ENCODE measurements at regions not wholly inside any gene's neighbourhood (a gene's known extent, or its start where the extent isn't known, plus 50 kb on each side); places are given as distances from the start of the nearest gene placed in this dataset.
"Not testable (repeated sequence)": the region's sequence is repeated elsewhere in the genome, so short reads cannot be mapped to it uniquely, and the experiment has no call there.

GRCh38 chr12:4141348-4142270, 132.0 kb upstream of the CCND2 start:
- H3K36me3 ChIP-seq (replicated peaks): no peaks in the 10 kb centered on the region
- in situ Hi-C loops (cut with HindIII; ENCODE audit: low pct_ligation_motif_present, low sequenced_read_pairs): no loop called here
- no peak for TF ChIP-seq CTCF (IDR thresholded peaks at IDR 0.05; ENCODE audit: low read depth, low read length, missing control alignments)
- H3K27me3 ChIP-seq (replicated peaks): no peaks in the 10 kb centered on the region
- no peak overlapping the region for H3K4me3 ChIP-seq (ENCODE audit: low read depth, low read length)
- DNase-seq: no peak
- H3K27ac ChIP-seq: no peak overlapping the region

DNA sequence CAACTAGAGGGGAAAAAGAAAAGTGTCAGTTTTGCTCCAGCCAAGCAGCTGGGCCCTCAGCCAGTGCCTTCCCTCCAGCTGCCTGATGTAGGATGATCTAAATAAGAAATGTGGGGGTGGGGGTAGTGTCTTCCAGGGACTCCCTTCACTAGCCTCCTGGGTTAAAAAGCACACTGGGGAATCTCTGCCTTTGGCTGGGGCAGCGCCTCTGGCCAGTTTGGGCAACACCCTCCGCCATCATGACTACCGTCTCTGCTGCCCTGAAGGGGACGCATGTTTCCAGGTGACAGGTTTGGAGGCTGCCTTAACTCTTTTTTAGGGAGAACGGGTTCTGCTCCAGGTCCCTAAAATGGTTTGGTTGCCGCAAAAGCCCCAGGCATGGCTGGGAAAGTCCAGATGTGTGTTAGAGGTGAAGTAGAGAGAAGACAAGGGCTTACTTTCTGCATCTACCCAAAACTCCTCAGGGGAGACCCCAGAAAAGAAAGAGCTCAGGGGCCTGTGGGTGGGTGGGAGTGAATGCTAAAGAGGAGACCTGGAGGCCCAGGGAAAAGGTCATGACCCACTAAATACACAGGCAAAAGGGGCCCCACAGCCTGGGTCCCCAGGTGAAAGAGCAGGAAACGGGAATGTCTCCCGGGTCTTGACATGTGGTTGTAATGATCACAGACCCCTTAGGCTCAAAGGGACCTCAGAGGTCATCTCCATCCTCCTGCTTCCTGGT, 132.8 kb upstream of the CCND2 start:
- Histone ChIP-seq H3K36me3 (replicated peaks) (no peaks in the 10 kb centered on the region), H3K4me3 (ENCODE audit: low read depth, low read length) (no peak overlapping the region), H3K27me3 (replicated peaks) (no peaks in the 10 kb centered on the region), H3K27ac (no peak overlapping the region)
- TF ChIP-seq CTCF (IDR thresholded peaks at IDR 0.05; ENCODE audit: low read depth, low read length, missing control alignments): no peak
- DNase-seq: no peak
- in situ Hi-C loops (cut with HindIII; ENCODE audit: low pct_ligation_motif_present, low sequenced_read_pairs): no loop called here

- DNase-seq: no peak
- TF ChIP-seq CTCF (IDR thresholded peaks at IDR 0.05; ENCODE audit: low read depth, low read length, missing control alignments): no peak
- Histone ChIP-seq H3K4me3 (ENCODE audit: low read depth, low read length) (no peak overlapping the region), H3K27ac (no peak overlapping the region), H3K27me3 (replicated peaks) (no peaks in the 10 kb centered on the region), H3K36me3 (replicated peaks) (no peaks in the 10 kb centered on the region)
- in situ Hi-C loops (cut with HindIII; ENCODE audit: low pct_ligation_motif_present, low sequenced_read_pairs): no loop called here
Measured at GRCh38 chr12:4139191-4139590, 134.4 kb upstream of the CCND2 start.

- H3K27ac ChIP-seq; H3K36me3 ChIP-seq (replicated peaks); in situ Hi-C loops (cut with HindIII; ENCODE audit: low pct_ligation_motif_present, low sequenced_read_pairs); H3K4me3 ChIP-seq (ENCODE audit: low read depth, low read length); H3K27me3 ChIP-seq (replicated peaks); DNase-seq: not testable (repeated sequence)
Measured at GRCh38 chr12:4138532-4138931, 135.0 kb upstream of the CCND2 start.

- H3K27me3 ChIP-seq (replicated peaks): no peaks in the 10 kb centered on the region
- H3K4me3 ChIP-seq (ENCODE audit: low read depth, low read length): no peak overlapping the region
- in situ Hi-C loops (cut with HindIII; ENCODE audit: low pct_ligation_motif_present, low sequenced_read_pairs): no loop called here
- no peak overlapping the region for H3K27ac ChIP-seq
- H3K36me3 ChIP-seq (replicated peaks): no peaks in the 10 kb centered on the region
- no peak for DNase-seq
- no peak for TF ChIP-seq CTCF (IDR thresholded peaks at IDR 0.05; ENCODE audit: low read depth, low read length, missing control alignments)
Measured at GRCh38 chr12:4138051-4138450, 135.5 kb upstream of the CCND2 start.

DNA sequence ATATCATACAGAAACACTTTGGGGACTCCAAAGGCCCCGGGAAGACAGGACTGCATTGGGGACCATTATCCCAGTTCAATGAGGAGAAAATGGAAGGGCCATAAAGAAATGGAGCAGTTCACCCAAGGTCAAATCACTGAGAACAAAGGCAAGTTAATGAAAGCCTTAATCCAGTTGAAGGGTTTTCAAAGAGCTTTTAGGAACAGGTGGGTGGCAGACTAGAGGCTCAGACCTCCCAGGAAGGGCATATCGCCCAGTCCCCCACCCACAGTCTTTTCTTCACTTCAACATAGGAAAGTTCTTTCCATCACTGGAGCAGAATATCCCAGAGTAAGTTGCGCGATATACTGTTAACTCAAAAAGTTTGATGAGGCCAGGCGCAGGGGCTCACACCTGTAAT, 136.1 kb upstream of the CCND2 start:
- no peaks in the 10 kb centered on the region for H3K27me3 ChIP-seq (replicated peaks)

More for the DNA sequence above, 136.1 kb upstream of the CCND2 start:
- in situ Hi-C loops (cut with HindIII; ENCODE audit: low pct_ligation_motif_present, low sequenced_read_pairs): no loop called here
- H3K4me3 ChIP-seq (ENCODE audit: low read depth, low read length): no peak overlapping the region
- H3K36me3 ChIP-seq (replicated peaks): no peaks in the 10 kb centered on the region
- DNase-seq: no peak
- no peak for TF ChIP-seq CTCF (IDR thresholded peaks at IDR 0.05; ENCODE audit: low read depth, low read length, missing control alignments)
- H3K27ac ChIP-seq: no peak overlapping the region

Measured in brain microvascular endothelial cell (primary cell).